Activated CD8-positive, alpha-beta memory T cell treated with anti-CD3 and anti-CD28 coated beads for 36 hours (primary cell): ENCODE measurements at regions not wholly inside any gene's neighbourhood (a gene's known extent, or its start where the extent isn't known, plus 50 kb on each side); places are given as distances from the start of the nearest gene placed in this dataset.
"Not testable (repeated sequence)": the region's sequence is repeated elsewhere in the genome, so short reads cannot be mapped to it uniquely, and the experiment has no call there.

Experiments used
- CTCF ChIA-PET: fragments of 350-600 bp; sonication (Branson Sonifier 250); formaldehyde crosslinking; loops from one replicate; lab custom pipeline; 2021; ENCODE audit warnings: antibody characterized with exemption; lab: Charles Lee
- POLR2A ChIA-PET: fragments of 350-600 bp; sonication (Branson Sonifier 250); formaldehyde crosslinking; loops from one replicate; lab custom pipeline; 2021; ENCODE audit warnings: antibody characterized with exemption; lab: Charles Lee

GRCh38 chr1:242828199-242828598, 303.7 kb upstream of the PLD5 start:
- ChIA-PET CTCF (interaction anchor here (0.7 kb wide), 1 partner anchor 170 kb away, joined by 3 read pairs; no protein-coding TSS in a partner anchor), POLR2A (no interaction called here)

DNA sequence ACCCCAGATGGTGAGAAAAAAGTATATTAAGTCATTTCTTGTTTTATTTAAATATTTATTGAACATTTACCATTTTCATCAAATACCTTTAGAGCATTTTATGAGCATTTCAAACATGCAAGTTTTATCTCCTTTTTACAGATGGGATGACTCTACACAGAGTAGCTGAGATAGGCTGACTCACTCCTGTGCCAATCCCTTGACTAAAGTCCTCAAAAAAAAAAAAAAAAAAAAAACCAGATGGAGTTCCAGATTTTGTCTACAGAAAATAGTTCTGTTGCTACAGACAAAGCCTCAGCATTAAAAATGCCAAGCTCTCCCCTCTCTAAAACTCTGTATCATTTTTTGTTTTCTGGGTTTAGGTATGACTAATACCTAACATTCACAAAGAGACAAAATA, 303.0 kb upstream of the PLD5 start:
- CTCF ChIA-PET: interaction anchor here (0.7 kb wide), 1 partner anchor 169 kb away, joined by 3 read pairs; no protein-coding TSS in a partner anchor
- POLR2A ChIA-PET: no interaction called here

DNA sequence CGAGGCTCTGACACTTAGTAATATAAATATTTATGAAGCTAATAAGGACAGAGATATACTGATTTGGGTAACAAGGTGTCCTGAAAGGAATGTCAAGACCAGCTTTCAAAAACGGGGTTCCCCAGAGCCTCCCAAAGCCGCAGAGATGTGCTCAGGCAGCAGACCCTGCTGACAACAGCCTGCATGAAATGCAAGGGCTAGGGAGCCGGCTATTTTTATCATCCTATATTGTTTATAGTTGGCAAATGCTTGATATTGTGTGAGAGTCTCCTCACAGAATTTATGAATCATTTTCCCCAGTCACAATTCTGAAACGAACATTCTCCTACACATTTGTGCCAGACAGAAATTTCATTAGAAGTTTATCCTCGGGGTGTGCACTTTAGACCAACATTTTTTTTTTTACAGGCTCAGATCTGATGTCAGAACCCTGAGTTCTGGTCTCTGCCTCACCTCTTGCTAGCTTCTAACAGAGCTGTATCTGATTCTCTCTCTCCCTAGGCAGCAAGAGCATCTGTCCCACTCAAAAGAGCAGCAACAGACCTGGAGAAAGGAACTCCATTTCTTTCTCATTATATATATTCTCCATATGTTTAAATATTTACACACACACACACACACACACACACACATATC, 302.3 kb upstream of the PLD5 start:
- ChIA-PET CTCF (no interaction called here), POLR2A (no interaction called here)

DNA sequence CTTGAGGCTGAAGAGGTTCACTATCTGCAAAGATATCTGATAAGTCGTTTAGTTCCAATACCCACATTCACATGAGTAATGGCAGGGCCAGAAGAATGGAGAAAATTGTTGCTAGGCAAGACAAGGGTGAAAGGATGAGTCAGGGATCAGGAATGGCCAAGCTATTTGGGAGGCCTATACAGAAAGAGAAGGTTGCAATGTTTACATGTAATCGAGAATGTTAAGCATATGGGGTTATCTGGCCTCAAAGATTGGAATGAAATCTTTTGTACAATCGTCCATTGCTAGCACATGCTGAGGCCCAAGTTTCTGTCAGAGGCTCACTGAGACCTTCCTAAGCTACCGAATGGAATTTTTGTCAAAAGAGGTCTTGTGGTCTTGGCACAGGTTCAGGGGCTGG, 299.9 kb upstream of the PLD5 start:
- ChIA-PET CTCF (no interaction called here), POLR2A (no interaction called here)

- ChIA-PET CTCF (no interaction called here), POLR2A (no interaction called here)
Observed at GRCh38 chr1:242813490-242814091, 289.1 kb upstream of the PLD5 start.

GRCh38 chr1:242811092-242811840, 286.8 kb upstream of the PLD5 start:
- CTCF ChIA-PET: no interaction called here

DNA sequence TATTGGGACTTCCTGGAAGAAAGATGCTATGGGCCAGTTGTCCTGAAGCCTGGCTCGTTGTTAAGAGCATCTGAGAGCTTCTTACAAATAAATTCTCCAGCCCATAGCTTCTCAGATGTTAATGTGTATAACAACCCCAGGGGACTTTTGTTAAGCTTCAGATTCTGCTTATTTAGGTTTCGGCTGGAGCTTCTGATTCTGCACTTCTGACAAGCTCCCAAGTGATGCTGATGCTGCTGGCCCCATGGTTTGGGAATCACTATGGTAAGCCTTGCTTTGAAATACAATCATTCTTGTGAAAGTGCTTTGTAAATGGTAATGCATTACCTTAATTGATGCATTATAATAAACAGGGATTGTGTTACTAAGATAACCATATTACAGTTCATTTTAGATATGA, 281.8 kb upstream of the PLD5 start:
- POLR2A ChIA-PET: no interaction called here
- CTCF ChIA-PET: interaction anchor here (0.6 kb wide), 1 partner anchor 194 kb away, joined by 4 read pairs; no protein-coding TSS in a partner anchor

More at GRCh38 chr1:242811092-242811840, 286.8 kb upstream of the PLD5 start:
- POLR2A ChIA-PET: no interaction called here

GRCh38 chr1:242805360-242805759, 280.9 kb upstream of the PLD5 start:
- POLR2A ChIA-PET, CTCF ChIA-PET: not testable (repeated sequence)

- ChIA-PET CTCF (no interaction called here), POLR2A (no interaction called here)
Observed at GRCh38 chr1:242802973-242803372, 278.5 kb upstream of the PLD5 start.

DNA sequence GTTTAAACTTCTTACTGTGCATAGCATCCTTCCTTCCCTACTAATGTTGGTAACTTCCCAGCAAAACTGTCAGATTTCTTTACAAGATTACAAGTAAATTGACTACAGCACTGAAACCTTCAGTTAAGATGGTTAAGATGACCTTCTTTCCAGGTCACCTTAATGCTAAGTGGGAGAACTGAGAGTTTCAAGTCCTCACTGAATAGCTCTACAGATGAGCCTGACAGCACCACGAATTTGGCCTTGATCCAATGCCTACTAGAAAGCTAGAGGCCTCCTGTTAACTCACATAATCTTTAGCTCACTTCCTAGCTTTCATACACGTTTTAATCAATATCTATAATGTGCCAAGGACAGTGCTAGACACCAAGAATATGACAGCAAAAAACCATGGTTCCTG, 276.0 kb upstream of the PLD5 start:
- CTCF ChIA-PET: no interaction called here
- POLR2A ChIA-PET: no interaction called here

GRCh38 chr1:242797856-242798255, 273.4 kb upstream of the PLD5 start:
- ChIA-PET CTCF (no interaction called here), POLR2A (no interaction called here)

DNA sequence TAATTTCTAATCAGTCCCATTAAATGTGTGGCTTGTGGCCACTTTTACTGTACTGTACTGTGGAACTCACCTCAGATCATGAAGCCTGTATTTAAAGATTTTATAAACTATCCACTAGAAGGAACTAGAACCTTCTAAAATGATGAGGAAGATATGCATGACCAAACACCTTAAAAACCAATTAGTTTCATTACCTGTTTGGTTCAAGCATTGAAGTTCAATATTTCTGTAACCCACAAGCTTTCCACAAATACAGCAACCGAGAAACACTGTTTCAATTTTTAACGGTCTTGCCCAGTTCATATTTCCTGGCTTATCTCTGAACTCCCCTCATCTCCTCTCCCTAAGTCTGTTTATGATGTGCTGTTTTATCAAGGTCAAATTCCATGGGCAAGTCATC, 264.3 kb upstream of the PLD5 start:
- CTCF ChIA-PET: no interaction called here

GRCh38 chr1:242787968-242788367, 263.5 kb upstream of the PLD5 start:
- ChIA-PET CTCF (no interaction called here), POLR2A (interaction anchor here (0.6 kb wide), 1 partner anchor 1413 kb away, joined by 3 read pairs; no protein-coding TSS in a partner anchor)

More for the DNA sequence above, 264.3 kb upstream of the PLD5 start:
- POLR2A ChIA-PET: no interaction called here

DNA sequence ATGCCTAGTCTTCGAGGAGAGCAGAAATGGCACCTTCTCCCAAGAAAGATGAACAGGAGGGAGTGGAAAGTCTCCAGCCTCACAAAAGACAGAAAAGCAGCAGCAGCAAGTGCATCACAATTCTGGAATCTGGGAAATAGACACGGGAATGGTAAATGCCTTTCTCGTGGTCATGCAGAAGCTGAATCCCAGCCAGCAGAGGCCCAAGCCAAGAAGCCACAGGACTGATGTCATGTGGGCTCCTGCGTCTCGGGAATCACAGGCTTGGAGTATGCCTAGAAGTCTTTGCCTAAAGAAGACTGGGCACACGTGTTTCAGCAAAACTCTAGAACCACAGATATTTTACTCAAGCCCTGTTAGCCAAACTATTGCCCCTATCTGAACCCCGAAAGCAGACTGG, 260.3 kb upstream of the PLD5 start:
- ChIA-PET CTCF (no interaction called here), POLR2A (no interaction called here)

GRCh38 chr1:242784084-242784483, 259.6 kb upstream of the PLD5 start:
- ChIA-PET CTCF (no interaction called here), POLR2A (no interaction called here)

DNA sequence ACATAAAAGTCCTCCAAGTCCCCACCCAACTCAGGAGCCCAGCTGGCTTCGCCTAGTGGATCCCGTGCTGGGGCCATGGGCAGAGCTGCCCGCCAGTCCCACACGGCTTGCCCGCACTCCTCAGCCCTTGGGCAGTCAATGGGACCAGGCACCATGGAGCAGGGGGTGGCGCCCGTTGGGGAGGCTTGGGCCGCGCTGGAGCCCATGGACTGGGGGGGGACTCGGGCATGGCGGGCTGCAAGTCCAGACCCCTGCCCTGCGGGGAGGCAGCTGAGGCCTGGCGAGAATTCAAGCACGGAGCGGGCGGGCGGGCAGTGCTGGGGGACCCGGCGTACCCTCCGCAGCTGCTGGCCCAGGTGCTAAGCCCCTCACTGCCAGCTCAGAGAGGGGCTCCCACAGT, 249.8 kb upstream of the PLD5 start:
- POLR2A ChIA-PET: no interaction called here
- CTCF ChIA-PET: no interaction called here

DNA sequence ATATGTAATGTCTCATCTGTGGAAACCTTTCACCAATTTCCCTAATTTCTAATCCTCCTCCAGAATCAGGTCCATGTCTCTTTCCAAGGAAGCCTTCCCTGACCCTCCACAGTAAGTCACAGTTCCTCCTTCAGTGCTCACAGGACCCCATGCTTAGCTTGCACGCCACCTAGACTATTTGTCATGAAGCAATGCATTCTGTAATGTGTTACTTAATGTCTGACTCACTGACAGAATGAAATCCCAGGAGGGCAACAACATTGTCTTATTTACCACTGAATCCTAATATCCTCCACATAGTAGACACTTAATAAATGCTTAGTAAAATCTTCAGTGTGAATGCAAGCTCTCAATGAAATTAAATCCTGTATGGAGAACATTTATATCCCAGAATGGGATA, 245.9 kb upstream of the PLD5 start:
- CTCF ChIA-PET: no interaction called here
- POLR2A ChIA-PET: no interaction called here

DNA sequence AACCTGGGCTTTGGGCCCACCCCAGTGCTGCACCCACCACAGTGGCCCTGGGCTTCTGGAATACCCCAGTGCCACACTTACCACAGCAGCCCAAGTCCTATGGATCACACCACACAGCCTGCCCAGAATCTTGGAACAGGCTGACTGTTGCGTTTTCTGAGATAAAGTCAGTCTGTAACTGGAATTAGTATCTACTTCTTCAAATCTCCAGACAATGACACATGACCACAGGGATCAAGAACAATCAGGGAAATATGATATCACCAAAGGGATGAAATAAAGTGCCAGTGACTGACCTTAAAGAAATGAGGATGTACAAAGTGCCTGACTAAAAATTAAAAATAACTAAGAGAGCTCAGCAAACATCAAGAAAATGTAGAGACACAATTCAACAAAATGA, 239.7 kb upstream of the PLD5 start:
- ChIA-PET CTCF (no interaction called here), POLR2A (no interaction called here)

DNA sequence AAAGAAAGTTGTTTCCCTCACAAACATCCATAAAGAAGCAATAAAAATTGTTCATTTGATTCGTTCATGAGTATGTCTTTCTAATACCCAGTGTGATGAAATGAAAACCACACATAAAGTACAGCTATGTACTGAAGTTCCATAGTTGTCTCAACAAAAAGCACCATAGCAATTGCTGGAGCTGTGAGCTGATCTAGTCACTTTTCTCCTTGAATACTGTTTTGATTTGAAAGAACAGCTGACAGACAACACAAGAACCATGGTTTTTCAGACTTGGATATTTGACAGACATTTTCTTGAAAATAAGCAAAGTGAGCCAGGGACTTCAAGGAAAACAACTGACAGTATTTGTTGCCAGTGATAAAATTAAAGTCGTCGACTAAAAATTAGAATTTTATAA, 237.1 kb upstream of the PLD5 start:
- ChIA-PET CTCF (no interaction called here), POLR2A (no interaction called here)

DNA sequence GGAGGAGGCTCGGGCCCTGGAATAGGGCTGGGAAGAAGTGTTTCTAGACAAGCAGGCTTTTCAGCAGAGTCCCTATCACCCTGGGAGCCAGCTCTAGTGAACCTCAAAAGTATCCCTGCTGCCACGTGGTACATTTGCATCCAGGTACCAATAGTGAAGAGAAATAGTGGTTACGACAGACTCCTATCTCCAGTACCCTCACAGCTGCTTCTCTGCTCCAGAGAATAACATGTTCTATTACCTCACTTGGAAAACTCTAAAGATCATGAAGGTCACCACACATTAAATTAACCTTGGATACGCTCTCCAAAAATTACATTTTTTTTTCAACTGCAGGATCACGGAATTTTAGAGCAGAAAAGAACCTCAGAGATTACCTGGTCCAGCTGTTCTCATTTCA, 230.4 kb upstream of the PLD5 start:
- POLR2A ChIA-PET: no interaction called here
- CTCF ChIA-PET: no interaction called here

- ChIA-PET POLR2A (no interaction called here), CTCF (no interaction called here)
Observed at GRCh38 chr1:242754125-242754524, 229.6 kb upstream of the PLD5 start.
